CD14-positive monocyte (primary cell): ENCODE measurements at regions not wholly inside any gene's neighbourhood (a gene's known extent, or its start where the extent isn't known, plus 50 kb on each side); places are given as distances from the start of the nearest gene placed in this dataset.

Experiments
- DNase-seq, 3 donors: peaks; one replicate each; pipeline ENCODE4 v3.0.0-alpha.2; 2011 to 2022
- H2AFZ ChIP-seq: 2 replicates; pipeline ENCODE4 v1.6.0; 2012; ENCODE audit warnings: mild to moderate bottlenecking, low read depth, low read length, inconsistent platforms; ENCODE audit not compliant: insufficient read depth, poor library complexity, severe bottlenecking
- H3K27ac ChIP-seq, 2 donors: 1 replicate in 1 of 2; 2 replicates in 1 of 2; pipeline ENCODE4 v1.5.1; 2012 to 2013; ENCODE audit warnings: low read length in 2 of 2, control low read depth in 1 of 2, inconsistent platforms in 1 of 2, low read depth in 1 of 2, mild to moderate bottlenecking in 1 of 2
- H3K27me3 ChIP-seq, 2 donors: one replicate each; pipeline versions ENCODE4 v1.6.0 to v1.6.1; 2011 to 2013; ENCODE audit warnings: low read length in 2 of 2; ENCODE audit not compliant: control insufficient read depth in 2 of 2, insufficient read depth in 2 of 2
- H3K36me3 ChIP-seq, 2 donors: replicated peaks in 1 of 2; 1 replicate in 1 of 2; 2 replicates in 1 of 2; pipeline versions ENCODE4 v1.5.1 to v1.6.1; 2012 to 2013; ENCODE audit warnings: low read length in 2 of 2, control low read depth in 1 of 2, inconsistent platforms in 1 of 2, mild to moderate bottlenecking in 1 of 2; ENCODE audit not compliant: insufficient read depth in 2 of 2, control insufficient read depth in 1 of 2
- H3K4me1 ChIP-seq, 2 donors: 1 replicate in 1 of 2; 2 replicates in 1 of 2; pipeline versions ENCODE4 v1.5.1 to v1.6.1; 2012 to 2013; ENCODE audit warnings: low read length in 2 of 2, control low read depth in 1 of 2, inconsistent platforms in 1 of 2, mild to moderate bottlenecking in 1 of 2, moderate library complexity in 1 of 2; ENCODE audit not compliant: insufficient read depth in 2 of 2, control insufficient read depth in 1 of 2
- H3K4me2 ChIP-seq: replicated peaks from 2 replicates; pipeline ENCODE3; 2012; ENCODE audit warnings: low read length, moderate library complexity, mild to moderate bottlenecking; ENCODE audit not compliant: poor library complexity, severe bottlenecking; ENCODE audit errors: extremely low read depth
- H3K4me3 ChIP-seq, 3 experiments: fragments of 200-600 bp in 1 of 3; sonication (generic) in 1 of 3; replicated peaks in 1 of 3; 1 replicate in 2 of 3; 2 replicates in 1 of 3; pipeline ENCODE4 v1.5.1; 2011 to 2013; ENCODE audit warnings: low read length in 3 of 3, mild to moderate bottlenecking in 3 of 3, control low read depth in 2 of 3, low read depth in 2 of 3, inconsistent platforms in 1 of 3, moderate library complexity in 1 of 3
- H3K79me2 ChIP-seq: 2 replicates; pipeline ENCODE4 v1.6.0; 2012; ENCODE audit warnings: mild to moderate bottlenecking, control low read depth, inconsistent platforms, low read length, moderate library complexity; ENCODE audit not compliant: insufficient read depth
- H3K9ac ChIP-seq: 2 replicates; pipeline ENCODE4 v1.6.0; 2017; ENCODE audit warnings: low read length, mild to moderate bottlenecking; ENCODE audit not compliant: insufficient read depth, poor library complexity, severe bottlenecking
- H3K9me3 ChIP-seq, 2 donors: replicated peaks in 1 of 2; 1 replicate in 1 of 2; 2 replicates in 1 of 2; pipeline versions ENCODE4 v1.5.1 to v1.6.1; 2012 to 2013; ENCODE audit warnings: low read length in 2 of 2, control low read depth in 1 of 2; ENCODE audit not compliant: control insufficient read depth in 1 of 2, insufficient read depth in 1 of 2
- H4K20me1 ChIP-seq: 2 replicates; pipeline ENCODE4 v1.6.0; 2012; ENCODE audit warnings: mild to moderate bottlenecking, low read length, control low read depth, moderate library complexity; ENCODE audit not compliant: insufficient read depth
- H3K27ac Mint-ChIP-seq, 7 donors: one replicate each; pipeline ENCODE4 v1.8.0; 2020; ENCODE audit warnings: mild to moderate bottlenecking in 7 of 7, mixed read lengths in 7 of 7, moderate library complexity in 6 of 7, inconsistent platforms in 2 of 7
- H3K27me3 Mint-ChIP-seq, 3 donors: one replicate each; pipeline ENCODE4 v1.8.0; 2021 to 2022; ENCODE audit warnings: low read depth in 3 of 3, mild to moderate bottlenecking in 3 of 3, mixed read lengths in 3 of 3, moderate library complexity in 3 of 3, inconsistent platforms in 1 of 3
- H3K36me3 Mint-ChIP-seq, 2 donors: one replicate each; pipeline ENCODE4 v1.8.0; 2020; ENCODE audit warnings: mixed read lengths in 2 of 2, inconsistent platforms in 1 of 2, mild to moderate bottlenecking in 1 of 2
- H3K4me1 Mint-ChIP-seq: one replicate; pipeline ENCODE4 v1.8.0; 2020; ENCODE audit warnings: mild to moderate bottlenecking, mixed read lengths
- H3K4me3 Mint-ChIP-seq, 2 donors: one replicate each; pipeline ENCODE4 v1.8.0; 2020; ENCODE audit warnings: mild to moderate bottlenecking in 2 of 2, mixed read lengths in 2 of 2, moderate library complexity in 1 of 2
- H3K9me3 Mint-ChIP-seq, 7 donors: one replicate each; pipeline ENCODE4 v1.8.0; 2020 to 2022; ENCODE audit warnings: mixed read lengths in 7 of 7, mild to moderate bottlenecking in 6 of 7, moderate library complexity in 6 of 7, inconsistent platforms in 2 of 7
- CTCF ChIP-seq: fragments of 200-600 bp; IDR thresholded peaks from one replicate; pipeline ENCODE4 v1.8.0; 2022; ENCODE audit warnings: antibody characterized with exemption, mild to moderate bottlenecking
- WGBS: methylation state at CpG from one replicate; pipeline ENCODE4 v1.1.5; 2013; ENCODE audit warnings: missing lambda C conversion rate; ENCODE audit not compliant: insufficient coverage; 5-methylcytosine and 5-hydroxymethylcytosine counted together
- intact Hi-C, 2 donors: fragments of 100-400 bp; cut with micrococcal nuclease; formaldehyde crosslinking; loops; one replicate each; pipeline versions ENCODE4 v1.15.0 to v1.15.1; 2023

- no peak overlapping the region for H3K4me3 ChIP-seq
- intact Hi-C loops = no loop called here
- H3K4me1 ChIP-seq = no peaks in the 10 kb centered on the region
- no peak overlapping the region for H3K4me3 Mint-ChIP-seq
- H4K20me1 ChIP-seq = no peaks in the 10 kb centered on the region
- H3K9me3 Mint-ChIP-seq = no peaks in the 10 kb centered on the region
- H3K27ac ChIP-seq = no peak overlapping the region
- 94% methylated on average over 2 of the region's 3 CpGs for WGBS
- DNase-seq = no peak
- H3K27me3 Mint-ChIP-seq = peaks cover 0 to 1% (median 0%) of the 10 kb centered on the region in 3 donors
- no peak overlapping the region for H3K4me2 ChIP-seq
- no peaks in the 10 kb centered on the region for H3K36me3 ChIP-seq
- H3K9me3 ChIP-seq = no peaks in the 10 kb centered on the region
- no peaks in the 10 kb centered on the region for H3K4me1 Mint-ChIP-seq
- no peaks in the 10 kb centered on the region for H3K27me3 ChIP-seq
- no peak for TF ChIP-seq CTCF
- no peaks in the 10 kb centered on the region for H3K79me2 ChIP-seq
- no peak overlapping the region for H2AFZ ChIP-seq
- H3K27ac Mint-ChIP-seq = no peak overlapping the region
- H3K36me3 Mint-ChIP-seq = no peaks in the 10 kb centered on the region
- no peak overlapping the region for H3K9ac ChIP-seq
These were observed 207.5 kb upstream of the DPH6 start for GRCh38 chr15:35753486-35753885.

GRCh38 chr15:35755237-35755802 lies 209.4 kb upstream of the DPH6 start:
- H3K27me3 ChIP-seq = no peaks in the 10 kb centered on the region
- H3K4me2 ChIP-seq = no peak overlapping the region
- no peak overlapping the region for H3K4me3 ChIP-seq
- no peak for TF ChIP-seq CTCF
- H3K27me3 Mint-ChIP-seq = peaks cover 0 to 1% (median 1%) of the 10 kb centered on the region in 3 donors
- H3K9me3 Mint-ChIP-seq = no peaks in the 10 kb centered on the region
- H3K9ac ChIP-seq = no peak overlapping the region
- no peak overlapping the region for H3K4me3 Mint-ChIP-seq
- H3K4me1 Mint-ChIP-seq = no peaks in the 10 kb centered on the region
- H3K4me1 ChIP-seq = no peaks in the 10 kb centered on the region
- no peak for DNase-seq
- WGBS = no CpG with 5 or more reads among the region's 2 CpGs
- no peak overlapping the region for H2AFZ ChIP-seq
- H4K20me1 ChIP-seq = no peaks in the 10 kb centered on the region
- H3K27ac ChIP-seq = no peak overlapping the region
- no peaks in the 10 kb centered on the region for H3K36me3 Mint-ChIP-seq
- H3K79me2 ChIP-seq = no peaks in the 10 kb centered on the region
- H3K9me3 ChIP-seq = no peaks in the 10 kb centered on the region
- intact Hi-C loops = no loop called here
- no peaks in the 10 kb centered on the region for H3K36me3 ChIP-seq
- H3K27ac Mint-ChIP-seq = no peak overlapping the region
